ENCODE measurements at regions not wholly inside any gene's neighbourhood (a gene's known extent, or its start where the extent isn't known, plus 50 kb on each side); places are given as distances from the start of the nearest gene placed in this dataset.

DNA sequence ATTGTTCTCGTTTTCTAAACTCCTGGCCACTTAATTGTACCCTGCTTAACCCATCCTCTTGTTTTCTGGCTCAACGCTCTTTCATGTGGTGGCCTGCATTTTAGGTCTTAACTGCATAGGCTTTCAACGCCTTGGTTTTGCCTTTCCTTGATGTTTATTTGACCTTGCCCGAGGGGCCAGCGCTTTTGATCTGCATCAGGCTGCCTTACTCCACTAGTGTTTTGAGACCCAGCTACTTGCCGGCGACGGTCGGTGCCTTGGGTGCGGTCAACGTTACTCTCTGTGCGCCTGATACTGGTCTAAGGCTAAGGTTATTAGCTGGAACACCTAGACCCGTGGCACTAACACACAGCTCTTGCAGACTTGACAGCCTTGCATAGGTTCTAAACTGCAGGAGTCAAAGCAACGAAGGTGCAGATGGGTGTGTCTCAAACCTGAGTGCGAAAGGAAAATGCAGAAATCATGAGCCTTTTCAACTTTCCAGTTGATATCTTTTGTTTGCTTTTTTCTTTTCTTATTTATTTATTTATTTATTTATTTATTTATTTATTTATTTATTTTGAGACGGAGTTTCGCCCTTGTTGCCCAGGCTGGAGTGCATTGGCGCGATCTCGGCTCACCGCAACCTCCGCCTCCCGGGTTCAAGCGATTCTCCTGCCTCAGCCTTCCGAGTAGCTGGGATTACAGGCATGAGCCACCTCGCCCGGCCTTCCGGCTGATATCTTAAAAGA lies 138.8 kb downstream of the HFE start:
- H3K4me1 ChIP-seq (ENCODE audit: control insufficient read depth in 2 of 2, insufficient read depth in 1 of 2, low read depth in 1 of 2, low read length in 2 of 2): peaks cover 4 to 20% of the 10 kb centered on the region in 2 donors
- no peak overlapping the region for H3K4ac ChIP-seq (ENCODE audit: low read length)
- H3K27me3 ChIP-seq (ENCODE audit: control insufficient read depth in 3 of 3, insufficient read depth in 3 of 3, low read depth in 1 of 3, low read length in 3 of 3): no peaks in the 10 kb centered on the region
- H3K18ac ChIP-seq (ENCODE audit: low read length): peak overlapping the region; percentile 88
- H3K27ac ChIP-seq (replicated peaks; ENCODE audit: low read length): peak overlapping the region; percentile 95
- H3K36me3 ChIP-seq (replicated peaks in 1 of 2; ENCODE audit: control insufficient read depth in 2 of 2, insufficient read depth in 2 of 2, low read length in 2 of 2): peaks cover 0 to 4% of the 10 kb centered on the region in 2 donors
- no peak overlapping the region for H4K8ac ChIP-seq (ENCODE audit: low read depth, low read length)
- no peak overlapping the region for H2BK120ac ChIP-seq (ENCODE audit: low read depth, low read length)
- peak overlapping the region; percentile 9 for H3K14ac ChIP-seq (ENCODE audit: low read length)
- peak overlapping the region; percentile 69 to 87 for H3K4me3 ChIP-seq (ENCODE audit: low read length in 2 of 2)
- DNase-seq (ENCODE audit: low spot score): no peak
- peaks cover 3% of the 10 kb centered on the region for H3K79me1 ChIP-seq (ENCODE audit: low read depth, low read length)
- H3K9ac ChIP-seq (ENCODE audit: low read depth, low read length, poor library complexity): peak overlapping the region; percentile 87
- H2BK15ac ChIP-seq (ENCODE audit: low read length): no peak overlapping the region
- no peak overlapping the region for H2BK12ac ChIP-seq (ENCODE audit: low read length)
- peak overlapping the region; percentile 15 for H3K23ac ChIP-seq (ENCODE audit: low read depth, low read length, poor library complexity)
- H3K4me2 ChIP-seq (ENCODE audit: insufficient read depth, low read length, poor library complexity, severe bottlenecking): peak overlapping the region; percentile 69
- H2BK5ac ChIP-seq (ENCODE audit: low read length): no peak overlapping the region
- H2AFZ ChIP-seq (ENCODE audit: low read length): no peak overlapping the region
- no peak overlapping the region for H2AK5ac ChIP-seq (ENCODE audit: low read depth, low read length)
- no peak overlapping the region for H4K91ac ChIP-seq (ENCODE audit: low read depth, low read length, poor library complexity)
- no CpG with 5 or more reads among the region's 28 CpGs for WGBS, 2 donors (ENCODE audit: extremely low coverage in 2 of 2, insufficient read length in 2 of 2, insufficient replicate concordance in 1 of 2)
- H3K9me3 ChIP-seq (replicated peaks in 1 of 2; ENCODE audit: control insufficient read depth in 2 of 2, insufficient read depth in 1 of 2, low read depth in 1 of 2, low read length in 2 of 2): no peaks in the 10 kb centered on the region

DNA sequence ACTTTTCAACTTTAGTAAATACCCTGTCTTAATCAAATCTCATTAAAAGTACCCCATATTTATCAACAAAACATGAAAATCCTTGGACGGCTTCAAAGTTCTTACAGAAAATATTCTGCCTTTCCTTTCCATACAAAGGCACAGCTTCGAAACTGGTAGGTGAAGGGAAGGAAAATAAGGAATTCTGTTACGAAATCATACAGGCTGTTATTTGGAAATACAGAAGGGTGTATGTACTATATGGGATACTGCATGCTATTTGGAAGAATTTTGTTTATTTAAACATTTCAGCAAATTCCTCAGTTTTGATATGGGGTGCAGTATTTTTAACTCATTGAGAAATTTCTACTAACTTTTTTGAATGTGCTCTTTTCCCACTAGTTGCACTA lies 138.4 kb upstream of the BTN3A2 start:
- H3K27me3 ChIP-seq (ENCODE audit: control insufficient read depth in 3 of 3, insufficient read depth in 3 of 3, low read depth in 1 of 3, low read length in 3 of 3): no peaks in the 10 kb centered on the region
- no peak overlapping the region for H3K9ac ChIP-seq (ENCODE audit: low read depth, low read length, poor library complexity)
- H3K4ac ChIP-seq (ENCODE audit: low read length): no peak overlapping the region
- no peak overlapping the region for H2AK5ac ChIP-seq (ENCODE audit: low read depth, low read length)
- no peak overlapping the region for H2BK120ac ChIP-seq (ENCODE audit: low read depth, low read length)
- no peak overlapping the region for H3K23ac ChIP-seq (ENCODE audit: low read depth, low read length, poor library complexity)
- H4K91ac ChIP-seq (ENCODE audit: low read depth, low read length, poor library complexity): no peak overlapping the region
- no peak overlapping the region for H3K18ac ChIP-seq (ENCODE audit: low read length)
- H3K79me1 ChIP-seq (ENCODE audit: low read depth, low read length): peaks cover 3% of the 10 kb centered on the region
- H3K4me1 ChIP-seq (ENCODE audit: control insufficient read depth in 2 of 2, insufficient read depth in 1 of 2, low read depth in 1 of 2, low read length in 2 of 2): peaks cover 4 to 20% of the 10 kb centered on the region in 2 donors
- no peak overlapping the region for H3K14ac ChIP-seq (ENCODE audit: low read length)
- DNase-seq (ENCODE audit: low spot score): no peak
- no peak overlapping the region for H3K27ac ChIP-seq (replicated peaks; ENCODE audit: low read length)
- no peak overlapping the region for H2AFZ ChIP-seq (ENCODE audit: low read length)
- H3K4me3 ChIP-seq (ENCODE audit: low read length in 2 of 2): peak overlapping the region in 1 of 2 donors; percentile 27
- WGBS, 2 donors (ENCODE audit: extremely low coverage in 2 of 2, insufficient read length in 2 of 2, insufficient replicate concordance in 1 of 2): no CpG with 5 or more reads among the region's 3 CpGs
- H3K36me3 ChIP-seq (replicated peaks in 1 of 2; ENCODE audit: control insufficient read depth in 2 of 2, insufficient read depth in 2 of 2, low read length in 2 of 2): peaks cover 0 to 4% of the 10 kb centered on the region in 2 donors
- H2BK15ac ChIP-seq (ENCODE audit: low read length): no peak overlapping the region
- no peaks in the 10 kb centered on the region for H3K9me3 ChIP-seq (replicated peaks in 1 of 2; ENCODE audit: control insufficient read depth in 2 of 2, insufficient read depth in 1 of 2, low read depth in 1 of 2, low read length in 2 of 2)
- H4K8ac ChIP-seq (ENCODE audit: low read depth, low read length): no peak overlapping the region
- peak overlapping the region; percentile 13 for H3K4me2 ChIP-seq (ENCODE audit: insufficient read depth, low read length, poor library complexity, severe bottlenecking)
- no peak overlapping the region for H2BK5ac ChIP-seq (ENCODE audit: low read length)
- no peak overlapping the region for H2BK12ac ChIP-seq (ENCODE audit: low read length)

DNA sequence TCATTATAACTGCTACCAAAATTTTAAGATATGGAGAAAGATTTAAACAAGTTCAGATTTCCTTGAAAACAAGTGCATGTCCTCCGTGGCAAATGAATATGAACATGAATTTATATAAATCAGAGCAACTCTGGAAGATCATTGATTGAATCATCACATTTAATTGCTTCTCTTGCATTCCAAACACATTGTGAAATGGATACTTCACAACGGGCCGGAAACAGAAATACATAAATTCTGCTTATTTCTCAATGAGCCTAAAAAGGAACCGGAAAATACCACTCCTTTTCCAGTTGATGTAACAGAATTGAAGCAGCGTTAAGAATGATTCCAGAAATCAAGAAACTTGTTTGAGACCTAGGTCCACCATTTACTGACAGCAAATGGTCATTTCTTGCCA lies 134.6 kb upstream of the BTN3A2 start:
- H3K4me3 ChIP-seq (ENCODE audit: low read length in 2 of 2): no peak overlapping the region
- H2BK12ac ChIP-seq (ENCODE audit: low read length): no peak overlapping the region
- peaks cover 0 to 4% of the 10 kb centered on the region in 2 donors for H3K36me3 ChIP-seq (replicated peaks in 1 of 2; ENCODE audit: control insufficient read depth in 2 of 2, insufficient read depth in 2 of 2, low read length in 2 of 2)
- H3K27ac ChIP-seq (replicated peaks; ENCODE audit: low read length): no peak overlapping the region
- no peak overlapping the region for H4K91ac ChIP-seq (ENCODE audit: low read depth, low read length, poor library complexity)
- no peak overlapping the region for H4K8ac ChIP-seq (ENCODE audit: low read depth, low read length)
- no peak overlapping the region for H2BK15ac ChIP-seq (ENCODE audit: low read length)
- no peak overlapping the region for H3K9ac ChIP-seq (ENCODE audit: low read depth, low read length, poor library complexity)
- no peak overlapping the region for H3K4me2 ChIP-seq (ENCODE audit: insufficient read depth, low read length, poor library complexity, severe bottlenecking)
- H3K18ac ChIP-seq (ENCODE audit: low read length): no peak overlapping the region
- WGBS, 2 donors (ENCODE audit: extremely low coverage in 2 of 2, insufficient read length in 2 of 2, insufficient replicate concordance in 1 of 2): no CpG with 5 or more reads among the region's 5 CpGs
- no peak overlapping the region for H2BK120ac ChIP-seq (ENCODE audit: low read depth, low read length)
- no peak for DNase-seq (ENCODE audit: low spot score)
- no peak overlapping the region for H2AFZ ChIP-seq (ENCODE audit: low read length)
- H3K9me3 ChIP-seq (replicated peaks in 1 of 2; ENCODE audit: control insufficient read depth in 2 of 2, insufficient read depth in 1 of 2, low read depth in 1 of 2, low read length in 2 of 2): no peaks in the 10 kb centered on the region
- H3K4ac ChIP-seq (ENCODE audit: low read length): no peak overlapping the region
- H3K79me1 ChIP-seq (ENCODE audit: low read depth, low read length): peaks cover 3% of the 10 kb centered on the region
- no peak overlapping the region for H3K23ac ChIP-seq (ENCODE audit: low read depth, low read length, poor library complexity)
- H2AK5ac ChIP-seq (ENCODE audit: low read depth, low read length): no peak overlapping the region
- H3K14ac ChIP-seq (ENCODE audit: low read length): no peak overlapping the region
- H3K27me3 ChIP-seq (ENCODE audit: control insufficient read depth in 3 of 3, insufficient read depth in 3 of 3, low read depth in 1 of 3, low read length in 3 of 3): no peaks in the 10 kb centered on the region
- peaks cover 2 to 18% of the 10 kb centered on the region in 2 donors for H3K4me1 ChIP-seq (ENCODE audit: control insufficient read depth in 2 of 2, insufficient read depth in 1 of 2, low read depth in 1 of 2, low read length in 2 of 2)
- H2BK5ac ChIP-seq (ENCODE audit: low read length): no peak overlapping the region

DNA sequence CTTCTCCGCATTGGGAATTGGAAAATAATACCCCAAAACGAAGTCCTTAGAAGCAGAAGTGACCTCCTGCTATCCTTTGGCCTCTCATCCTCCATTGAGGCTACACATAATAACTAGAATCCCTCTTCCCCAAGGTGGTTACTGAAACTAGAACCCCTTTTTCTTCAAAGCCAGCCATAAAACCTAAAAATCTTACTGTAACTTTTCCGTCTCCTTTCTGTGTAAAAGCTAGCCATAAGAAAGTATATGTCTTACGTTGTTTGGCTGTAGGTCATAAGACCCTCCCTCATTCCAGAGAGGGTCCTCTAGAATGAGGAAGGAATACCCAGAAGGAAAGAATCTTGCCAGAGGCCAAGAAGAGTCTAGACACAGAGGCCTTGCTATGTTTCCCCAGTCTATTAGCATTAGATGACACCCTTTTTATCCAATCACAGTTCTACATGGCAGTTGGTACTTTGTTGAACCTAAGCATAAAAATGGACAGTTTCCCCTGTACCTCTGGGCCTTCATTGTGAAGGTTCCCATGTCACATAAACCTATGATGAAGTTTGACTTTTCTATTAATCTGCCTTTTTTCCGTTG lies 133.9 kb upstream of the BTN3A2 start:
- Histone ChIP-seq H3K9me3 (replicated peaks in 1 of 2; ENCODE audit: control insufficient read depth in 2 of 2, insufficient read depth in 1 of 2, low read depth in 1 of 2, low read length in 2 of 2) (no peaks in the 10 kb centered on the region), H3K18ac (ENCODE audit: low read length) (no peak overlapping the region), H2AFZ (ENCODE audit: low read length) (no peak overlapping the region), H2BK120ac (ENCODE audit: low read depth, low read length) (no peak overlapping the region), H3K36me3 (replicated peaks in 1 of 2; ENCODE audit: control insufficient read depth in 2 of 2, insufficient read depth in 2 of 2, low read length in 2 of 2) (peaks cover 0 to 4% of the 10 kb centered on the region in 2 donors), H3K4me2 (ENCODE audit: insufficient read depth, low read length, poor library complexity, severe bottlenecking) (no peak overlapping the region), H2BK12ac (ENCODE audit: low read length) (no peak overlapping the region), H2AK5ac (ENCODE audit: low read depth, low read length) (no peak overlapping the region), H2BK5ac (ENCODE audit: low read length) (no peak overlapping the region), H4K91ac (ENCODE audit: low read depth, low read length, poor library complexity) (no peak overlapping the region), H3K27me3 (ENCODE audit: control insufficient read depth in 3 of 3, insufficient read depth in 3 of 3, low read depth in 1 of 3, low read length in 3 of 3) (no peaks in the 10 kb centered on the region), H3K79me1 (ENCODE audit: low read depth, low read length) (no peaks in the 10 kb centered on the region), H3K27ac (replicated peaks; ENCODE audit: low read length) (no peak overlapping the region), H2BK15ac (ENCODE audit: low read length) (no peak overlapping the region), H3K9ac (ENCODE audit: low read depth, low read length, poor library complexity) (no peak overlapping the region), H3K4me1 (ENCODE audit: control insufficient read depth in 2 of 2, insufficient read depth in 1 of 2, low read depth in 1 of 2, low read length in 2 of 2) (peaks cover 0 to 14% of the 10 kb centered on the region in 2 donors), H3K4ac (ENCODE audit: low read length) (no peak overlapping the region), H3K23ac (ENCODE audit: low read depth, low read length, poor library complexity) (no peak overlapping the region), H3K14ac (ENCODE audit: low read length) (no peak overlapping the region), H4K8ac (ENCODE audit: low read depth, low read length) (no peak overlapping the region), H3K4me3 (ENCODE audit: low read length in 2 of 2) (no peak overlapping the region)
- WGBS, 2 donors (ENCODE audit: extremely low coverage in 2 of 2, insufficient read length in 2 of 2, insufficient replicate concordance in 1 of 2): no CpG with 5 or more reads among the region's 5 CpGs
- DNase-seq (ENCODE audit: low spot score): no peak
